Ovary (tissue), 7 donors: ENCODE measurements at regions not wholly inside any gene's neighbourhood (a gene's known extent, or its start where the extent isn't known, plus 50 kb on each side); places are given as distances from the start of the nearest gene placed in this dataset.

Experiments used
- DNase-seq, 5 donors: peaks; one replicate each; pipeline ENCODE4 v3.0.0-alpha.2; 2019 to 2020
- H3K27ac ChIP-seq, 2 donors: fragments of 200-600 bp; one replicate each; pipeline versions ENCODE4 v1.5.1 to v1.8.0; 2019 to 2022
- H3K27me3 ChIP-seq: fragments of 200-600 bp; one replicate; pipeline ENCODE4 v1.8.0; 2022
- H3K36me3 ChIP-seq: fragments of 200-600 bp; sonication (generic); one replicate; pipeline ENCODE4 v1.5.1; 2019
- H3K4me1 ChIP-seq: one replicate; pipeline ENCODE4 v1.8.1; 2013; ENCODE audit warnings: mild to moderate bottlenecking, moderate library complexity; ENCODE audit not compliant: insufficient read depth
- H3K4me3 ChIP-seq: fragments of 200-600 bp; sonication (generic); one replicate; pipeline ENCODE4 v1.5.1; 2017
- H3K9me3 ChIP-seq, 2 donors: fragments of 200-600 bp in 1 of 2; sonication (generic) in 1 of 2; one replicate each; pipeline versions ENCODE4 v1.5.1 to v1.8.1; 2013 to 2019; ENCODE audit warnings: mild to moderate bottlenecking in 1 of 2, moderate library complexity in 1 of 2
- EP300 ChIP-seq: sonication (generic); formaldehyde crosslinking; IDR thresholded peaks from one replicate; pipeline ENCODE4 v1.6.1; 2017; ENCODE audit warnings: antibody characterized with exemption
- POLR2A ChIP-seq: fragments of 450-650 bp; IDR thresholded peaks from one replicate; pipeline ENCODE4 v1.6.1; 2017; ENCODE audit warnings: antibody characterized with exemption, mild to moderate bottlenecking, moderate library complexity
- WGBS, 3 donors: extraction: QIAGEN DNeasy Blood & Tissue Kit in 1 of 3; methylation state at CpG; one replicate each; pipeline versions ENCODE4 v1.1.5 to v1.1.7; 2013 to 2017; 5-methylcytosine and 5-hydroxymethylcytosine counted together
- intact Hi-C, 4 donors: fragments of 100-400 bp; cut with DNase I; formaldehyde crosslinking; loops; one replicate each; pipeline versions ENCODE4 v1.11.0 to v1.15.1; 2022 to 2023
- TF ChIP-seq, protein P1 (sequence below), 3 donors: fragments of 450-650 bp in 2 of 3; fragments of 200-600 bp in 1 of 3; IDR thresholded peaks; one replicate each; pipeline versions ENCODE4 v1.5.1 to v1.8.0; 2016 to 2022; ENCODE audit warnings: antibody characterized with exemption in 3 of 3, mild to moderate bottlenecking in 1 of 3
- donor health status: DM: no; HTN: no; CAD: no; lungs with moderate emphysema.
- donor health status: DM: no; HTN: no; CAD: no.
- donor health status: Bipolar disorder and iron deficiency.
- donor health status: DM: no; HTN: no; CAD: no.
- donor health status: DM: yes; HTN: yes; CAD: no.

DNA sequence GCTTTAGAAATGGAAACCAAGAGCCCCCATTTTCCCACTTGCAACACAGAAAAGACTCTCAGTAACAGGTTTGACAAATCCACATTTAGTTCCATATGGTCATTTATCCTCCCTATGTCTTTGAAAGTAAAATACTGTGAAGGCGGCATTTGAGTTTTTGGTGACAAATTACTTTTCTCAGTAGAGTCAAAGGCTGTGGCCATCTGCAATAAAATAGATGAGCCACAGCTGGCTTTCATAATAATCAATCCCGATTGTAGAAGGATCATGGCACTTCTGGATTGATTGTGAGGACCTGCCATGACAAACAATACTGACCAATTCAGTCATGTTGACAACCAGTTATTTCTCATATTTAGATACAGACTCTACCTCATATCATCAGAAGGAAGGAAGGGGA lies 512.0 kb upstream of the ADGRL2 start:
- intact Hi-C loops = no loop called here

DNA sequence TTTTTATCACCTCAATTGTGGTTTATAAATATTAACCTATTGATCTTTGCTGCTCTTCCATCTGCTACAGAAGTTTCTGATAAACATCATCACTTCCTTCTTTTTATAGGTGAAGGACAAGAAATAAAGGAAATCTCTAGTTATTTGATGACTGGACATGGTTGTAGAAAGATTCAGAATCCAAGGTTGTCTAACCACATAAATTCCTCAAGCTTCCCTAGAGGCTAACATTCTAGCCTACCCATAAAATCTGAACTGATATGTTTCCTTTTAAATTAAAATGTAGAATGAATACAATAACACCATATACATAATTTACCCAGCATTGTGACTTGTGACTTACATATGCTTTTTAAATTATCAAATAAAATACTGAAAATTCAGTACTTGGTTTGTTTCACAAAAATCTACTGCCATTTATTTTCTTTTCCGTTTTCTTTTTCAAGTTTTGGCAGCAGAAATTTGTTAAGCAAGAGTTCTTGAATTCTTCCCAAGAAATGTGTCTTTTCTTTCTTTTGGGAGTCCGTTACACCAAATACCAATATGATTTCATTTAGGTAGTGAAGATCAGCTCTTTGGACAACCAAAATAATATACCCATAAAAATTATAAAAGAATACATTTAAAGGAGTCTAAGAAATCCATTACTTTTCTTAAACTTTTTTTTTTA lies 513.2 kb upstream of the ADGRL2 start:
- H3K36me3 ChIP-seq = no peaks in the 10 kb centered on the region
- WGBS, 3 donors = 12 to 27% (median 17%) methylated on average over 2 of the region's 2 CpGs
- TF ChIP-seq POLR2A (no peak), EP300 (no peak)
- TF ChIP-seq, protein P1, sequence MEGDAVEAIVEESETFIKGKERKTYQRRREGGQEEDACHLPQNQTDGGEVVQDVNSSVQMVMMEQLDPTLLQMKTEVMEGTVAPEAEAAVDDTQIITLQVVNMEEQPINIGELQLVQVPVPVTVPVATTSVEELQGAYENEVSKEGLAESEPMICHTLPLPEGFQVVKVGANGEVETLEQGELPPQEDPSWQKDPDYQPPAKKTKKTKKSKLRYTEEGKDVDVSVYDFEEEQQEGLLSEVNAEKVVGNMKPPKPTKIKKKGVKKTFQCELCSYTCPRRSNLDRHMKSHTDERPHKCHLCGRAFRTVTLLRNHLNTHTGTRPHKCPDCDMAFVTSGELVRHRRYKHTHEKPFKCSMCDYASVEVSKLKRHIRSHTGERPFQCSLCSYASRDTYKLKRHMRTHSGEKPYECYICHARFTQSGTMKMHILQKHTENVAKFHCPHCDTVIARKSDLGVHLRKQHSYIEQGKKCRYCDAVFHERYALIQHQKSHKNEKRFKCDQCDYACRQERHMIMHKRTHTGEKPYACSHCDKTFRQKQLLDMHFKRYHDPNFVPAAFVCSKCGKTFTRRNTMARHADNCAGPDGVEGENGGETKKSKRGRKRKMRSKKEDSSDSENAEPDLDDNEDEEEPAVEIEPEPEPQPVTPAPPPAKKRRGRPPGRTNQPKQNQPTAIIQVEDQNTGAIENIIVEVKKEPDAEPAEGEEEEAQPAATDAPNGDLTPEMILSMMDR (IDR thresholded peaks at IDR 0.05) = no peak
- intact Hi-C loops = no loop called here
- H3K27ac ChIP-seq = no peak overlapping the region
- H3K27me3 ChIP-seq = no peaks in the 10 kb centered on the region
- no peak overlapping the region for H3K4me3 ChIP-seq
- no peak for DNase-seq
- no peaks in the 10 kb centered on the region for H3K9me3 ChIP-seq
- H3K4me1 ChIP-seq = no peaks in the 10 kb centered on the region

More for the DNA sequence above, 512.0 kb upstream of the ADGRL2 start:
- Histone ChIP-seq H3K27me3 (no peaks in the 10 kb centered on the region), H3K4me3 (no peak overlapping the region), H3K27ac (no peak overlapping the region), H3K9me3 (no peaks in the 10 kb centered on the region), H3K4me1 (no peaks in the 10 kb centered on the region), H3K36me3 (no peaks in the 10 kb centered on the region)
- no peak for DNase-seq
- TF ChIP-seq EP300 (no peak), POLR2A (no peak)
- TF ChIP-seq, protein P1 (IDR thresholded peaks at IDR 0.05) = no peak
- WGBS, 3 donors = 95 to 97% (median 97%) methylated on average over 2 of the region's 2 CpGs

DNA sequence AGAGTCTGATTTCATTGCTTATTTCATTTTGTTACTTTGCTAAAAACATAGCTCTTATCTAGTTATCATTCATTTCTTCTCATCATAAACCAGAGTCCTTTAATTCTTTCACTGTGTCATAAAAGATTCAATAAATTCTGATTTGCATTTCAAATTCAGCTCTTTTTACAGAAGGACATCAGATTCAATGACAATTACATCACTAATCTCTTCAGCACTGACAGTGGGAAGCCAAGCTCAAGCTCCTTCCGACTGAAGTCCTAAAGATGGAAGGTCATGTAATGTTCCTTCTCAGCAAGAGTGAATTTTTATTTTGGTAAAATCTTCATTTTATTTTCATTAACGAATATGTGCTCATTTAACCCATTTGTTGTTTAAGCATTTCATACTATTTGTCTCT lies 530.7 kb upstream of the ADGRL2 start:
- TF ChIP-seq EP300 = no peak
- no peak for TF ChIP-seq POLR2A
- TF ChIP-seq, protein P1 (IDR thresholded peaks at IDR 0.05) = no peak
- H3K4me1 ChIP-seq = no peaks in the 10 kb centered on the region
- 73 to 89% (median 79%) methylated on average over 2 of the region's 2 CpGs for WGBS, 3 donors

DNA sequence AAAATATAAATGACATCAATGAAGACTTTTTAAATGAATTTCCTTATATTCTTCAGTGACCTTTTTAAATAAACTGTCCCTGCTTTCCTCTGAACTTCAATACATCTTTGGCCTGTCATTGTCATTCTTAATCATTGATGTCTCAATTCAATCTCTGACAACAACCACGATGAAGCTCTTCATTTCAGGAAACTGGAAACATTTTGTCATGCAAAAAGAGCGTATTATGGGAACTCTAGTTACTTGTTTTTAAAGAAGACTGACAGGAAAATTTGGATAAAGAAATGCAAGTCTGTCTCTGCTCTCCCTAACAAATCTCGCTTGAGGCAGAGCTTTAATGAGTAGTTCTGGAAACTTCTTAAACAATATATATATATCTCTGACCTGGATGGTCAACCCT lies 535.8 kb upstream of the ADGRL2 start:
- Histone ChIP-seq H3K4me3 (no peak overlapping the region), H3K9me3 (no peaks in the 10 kb centered on the region), H3K27me3 (no peaks in the 10 kb centered on the region), H3K4me1 (no peaks in the 10 kb centered on the region), H3K27ac (no peak overlapping the region), H3K36me3 (no peaks in the 10 kb centered on the region)
- no peak for TF ChIP-seq EP300
- TF ChIP-seq, protein P1 (IDR thresholded peaks at IDR 0.05) = no peak
- DNase-seq = no peak
- 83 to 86% (median 85%) methylated on average over 3 of the region's 3 CpGs for WGBS, 3 donors
- intact Hi-C loops = no loop called here

More for the DNA sequence above, 530.7 kb upstream of the ADGRL2 start:
- no peaks in the 10 kb centered on the region for H3K36me3 ChIP-seq
- intact Hi-C loops = loop anchor here in 1 of 4 donors (5.0 kb wide), 1 partner anchor 1648 kb away; no protein-coding TSS in a partner anchor
- H3K27me3 ChIP-seq = no peaks in the 10 kb centered on the region
- H3K9me3 ChIP-seq = no peaks in the 10 kb centered on the region
- no peak overlapping the region for H3K4me3 ChIP-seq
- no peak for DNase-seq
- H3K27ac ChIP-seq = no peak overlapping the region
